GM06990 (cell line): ENCODE measurements at regions not wholly inside any gene's neighbourhood (a gene's known extent, or its start where the extent isn't known, plus 50 kb on each side); places are given as distances from the start of the nearest gene placed in this dataset.
"Not testable (repeated sequence)": the region's sequence is repeated elsewhere in the genome, so short reads cannot be mapped to it uniquely, and the experiment has no call there.

Experiments used
- DNase-seq: peaks from one replicate; pipeline ENCODE4 v3.0.0-alpha.2; 2011; ENCODE audit not compliant: insufficient read length; ENCODE audit errors: extremely low read depth
- H3K27me3 ChIP-seq: replicated peaks from 2 replicates; pipeline ENCODE4 v1.6.0; 2011; ENCODE audit warnings: low read length; ENCODE audit not compliant: control insufficient read depth, insufficient read depth
- H3K36me3 ChIP-seq: 2 replicates; pipeline ENCODE4 v1.5.1; 2011; ENCODE audit warnings: low read length; ENCODE audit not compliant: control insufficient read depth, insufficient read depth
- H3K4me3 ChIP-seq: replicated peaks from 2 replicates; pipeline ENCODE4 v1.5.1; 2011; ENCODE audit warnings: low read depth, mild to moderate bottlenecking, control low read depth, low read length
- TF ChIP-seq, protein P1 (sequence below): IDR thresholded peaks from 2 replicates; pipeline ENCODE4 v1.5.1; 2011; ENCODE audit warnings: low read length, control low read depth, mild to moderate bottlenecking, inconsistent platforms; ENCODE audit not compliant: insufficient read depth, poor library complexity, severe bottlenecking

- H3K36me3 ChIP-seq: no peaks in the 10 kb centered on the region
- H3K4me3 ChIP-seq: no peak overlapping the region
- TF ChIP-seq, protein P1, sequence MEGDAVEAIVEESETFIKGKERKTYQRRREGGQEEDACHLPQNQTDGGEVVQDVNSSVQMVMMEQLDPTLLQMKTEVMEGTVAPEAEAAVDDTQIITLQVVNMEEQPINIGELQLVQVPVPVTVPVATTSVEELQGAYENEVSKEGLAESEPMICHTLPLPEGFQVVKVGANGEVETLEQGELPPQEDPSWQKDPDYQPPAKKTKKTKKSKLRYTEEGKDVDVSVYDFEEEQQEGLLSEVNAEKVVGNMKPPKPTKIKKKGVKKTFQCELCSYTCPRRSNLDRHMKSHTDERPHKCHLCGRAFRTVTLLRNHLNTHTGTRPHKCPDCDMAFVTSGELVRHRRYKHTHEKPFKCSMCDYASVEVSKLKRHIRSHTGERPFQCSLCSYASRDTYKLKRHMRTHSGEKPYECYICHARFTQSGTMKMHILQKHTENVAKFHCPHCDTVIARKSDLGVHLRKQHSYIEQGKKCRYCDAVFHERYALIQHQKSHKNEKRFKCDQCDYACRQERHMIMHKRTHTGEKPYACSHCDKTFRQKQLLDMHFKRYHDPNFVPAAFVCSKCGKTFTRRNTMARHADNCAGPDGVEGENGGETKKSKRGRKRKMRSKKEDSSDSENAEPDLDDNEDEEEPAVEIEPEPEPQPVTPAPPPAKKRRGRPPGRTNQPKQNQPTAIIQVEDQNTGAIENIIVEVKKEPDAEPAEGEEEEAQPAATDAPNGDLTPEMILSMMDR: no peak
- no peaks in the 10 kb centered on the region for H3K27me3 ChIP-seq
- DNase-seq: no peak
Observed at GRCh38 chr10:53447576-53447975, 675.0 kb upstream of the MBL2 start.

- DNase-seq: no peak
- Histone ChIP-seq H3K27me3 (no peaks in the 10 kb centered on the region), H3K4me3 (no peak overlapping the region), H3K36me3 (no peaks in the 10 kb centered on the region)
- TF ChIP-seq, protein P1: no peak
Observed at GRCh38 chr10:53441843-53442242, 669.3 kb upstream of the MBL2 start.

DNA sequence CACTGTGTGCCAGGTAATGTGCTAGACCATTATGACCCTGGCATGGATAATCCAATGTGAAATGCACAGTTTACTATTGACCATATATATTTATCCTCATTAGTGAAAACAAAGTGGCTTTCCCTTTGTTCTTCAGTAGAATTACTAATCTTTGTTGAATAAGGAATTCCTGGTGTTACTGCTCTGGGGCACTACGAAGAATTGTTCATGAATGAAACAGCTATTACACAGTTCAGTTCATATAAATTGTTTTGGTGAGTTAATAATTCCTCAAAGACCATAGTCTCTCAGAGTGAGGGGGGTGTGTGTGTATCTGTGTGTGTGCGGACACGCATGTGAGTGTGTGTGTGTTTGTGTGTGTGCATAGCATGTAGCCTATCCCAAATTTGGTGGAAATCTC, 668.0 kb upstream of the MBL2 start:
- TF ChIP-seq, protein P1: no peak
- H3K4me3 ChIP-seq: no peak overlapping the region
- no peaks in the 10 kb centered on the region for H3K27me3 ChIP-seq
- DNase-seq: no peak
- H3K36me3 ChIP-seq: no peaks in the 10 kb centered on the region

DNA sequence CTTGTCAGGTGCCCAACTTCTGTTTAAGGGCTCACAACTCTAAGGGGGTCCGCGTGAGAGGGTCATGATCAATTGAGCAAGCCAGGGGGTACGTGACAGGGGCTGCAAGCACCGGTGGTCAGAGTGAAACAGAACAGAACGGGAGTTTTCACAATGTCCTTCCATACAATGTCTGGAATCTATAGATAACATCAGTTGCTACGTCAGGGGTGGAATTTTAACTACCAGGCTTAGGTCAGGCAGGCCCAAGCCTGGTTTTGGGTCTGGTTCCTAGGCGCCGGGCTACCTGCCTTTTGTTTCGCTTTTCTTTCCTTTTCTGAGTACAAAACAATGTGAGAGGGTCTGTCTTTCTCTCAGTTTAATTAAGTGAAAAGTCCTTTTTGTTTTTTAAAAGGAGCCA, 666.5 kb upstream of the MBL2 start:
- DNase-seq, H3K4me3 ChIP-seq, H3K36me3 ChIP-seq, H3K27me3 ChIP-seq: not testable (repeated sequence)

GRCh38 chr10:53434413-53434812, 661.8 kb upstream of the MBL2 start:
- Histone ChIP-seq H3K36me3 (no peaks in the 10 kb centered on the region), H3K4me3 (no peak overlapping the region), H3K27me3 (no peaks in the 10 kb centered on the region)
- TF ChIP-seq, protein P1: no peak
- no peak for DNase-seq

DNA sequence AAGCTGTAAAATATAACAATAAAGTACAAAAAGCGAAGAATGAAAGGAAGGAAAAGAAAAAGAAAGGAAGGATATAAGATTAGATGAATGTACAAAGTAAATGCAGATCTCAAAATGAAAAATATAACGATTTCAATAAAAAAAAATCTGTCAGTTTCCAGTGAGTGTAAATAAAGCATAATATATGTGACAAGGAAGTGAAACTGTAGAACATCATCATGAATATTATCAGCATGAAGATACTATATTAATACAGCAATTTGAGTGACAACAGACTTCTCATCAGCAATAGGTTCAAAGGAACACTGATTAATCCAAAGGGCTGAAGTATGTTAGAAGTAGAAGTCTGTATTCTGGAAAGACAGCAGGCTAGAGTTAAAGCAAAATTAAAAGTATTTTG, 659.5 kb upstream of the MBL2 start:
- Histone ChIP-seq H3K4me3 (no peak overlapping the region), H3K36me3 (no peaks in the 10 kb centered on the region), H3K27me3 (no peaks in the 10 kb centered on the region)
- no peak for DNase-seq
- TF ChIP-seq, protein P1: no peak
